GM10266 (cell line): ENCODE measurements at regions not wholly inside any gene's neighbourhood (a gene's known extent, or its start where the extent isn't known, plus 50 kb on each side); places are given as distances from the start of the nearest gene placed in this dataset.
"Not testable (repeated sequence)": the region's sequence is repeated elsewhere in the genome, so short reads cannot be mapped to it uniquely, and the experiment has no call there.

Experiments
- DNase-seq: peaks from one replicate; pipeline ENCODE4 v3.0.0; 2012; ENCODE audit errors: extremely low spot score
- CTCF ChIP-seq: IDR thresholded peaks from 2 replicates; pipeline ENCODE4 v1.5.1; 2012; ENCODE audit warnings: mild to moderate bottlenecking, low read depth; ENCODE audit not compliant: control insufficient read depth, insufficient read depth; ENCODE audit errors: missing control alignments

GRCh38 chr11:57047610-57048009 lies 58.9 kb downstream of the OR5AK2 start:
- no peak for TF ChIP-seq CTCF
- DNase-seq: no peak

- no peak for DNase-seq
Measured at GRCh38 chr11:57049749-57050148, 61.0 kb downstream of the OR5AK2 start.

GRCh38 chr11:57054817-57055216 lies 66.1 kb downstream of the OR5AK2 start:
- TF ChIP-seq CTCF: no peak
- no peak for DNase-seq

More at GRCh38 chr11:57049749-57050148, 61.0 kb downstream of the OR5AK2 start:
- no peak for TF ChIP-seq CTCF

- TF ChIP-seq CTCF: no peak
- DNase-seq: no peak
Measured at GRCh38 chr11:57055744-57056143, 67.0 kb downstream of the OR5AK2 start.

- TF ChIP-seq CTCF: no peak
Measured at GRCh38 chr11:57056735-57057134, 68.0 kb downstream of the OR5AK2 start.

GRCh38 chr11:57057561-57057960 lies 68.8 kb downstream of the OR5AK2 start:
- DNase-seq: no peak
- no peak for TF ChIP-seq CTCF

More at GRCh38 chr11:57056735-57057134, 68.0 kb downstream of the OR5AK2 start:
- DNase-seq: no peak

- DNase-seq: not testable (repeated sequence)
Measured at GRCh38 chr11:57062957-57063356, 74.2 kb downstream of the OR5AK2 start.

- DNase-seq: no peak
Measured at GRCh38 chr11:57069942-57070341, 81.2 kb downstream of the OR5AK2 start.

More at GRCh38 chr11:57069942-57070341, 81.2 kb downstream of the OR5AK2 start:
- no peak for TF ChIP-seq CTCF
